Esophagus squamous epithelium (tissue), 4 donors: ENCODE measurements at regions not wholly inside any gene's neighbourhood (a gene's known extent, or its start where the extent isn't known, plus 50 kb on each side); places are given as distances from the start of the nearest gene placed in this dataset.

Experiments used
- POLR2A ChIP-seq, 4 donors: fragments of 450-650 bp; IDR thresholded peaks; one replicate each; pipeline ENCODE4 v1.6.1; 2017; ENCODE audit warnings: antibody characterized with exemption in 4 of 4, mild to moderate bottlenecking in 4 of 4, moderate library complexity in 3 of 4
- TF ChIP-seq, protein P1 (sequence below), 6 experiments: fragments of 450-650 bp in 4 of 6; fragments of 200-600 bp in 2 of 6; sonication (generic) in 2 of 6; IDR thresholded peaks; one replicate each; pipeline ENCODE4 v1.5.1; 2016 to 2019; ENCODE audit warnings: antibody characterized with exemption in 6 of 6, mild to moderate bottlenecking in 4 of 6, moderate library complexity in 4 of 6

GRCh38 chr18:28458751-28459150, 281.8 kb upstream of the CDH2 start:
- TF ChIP-seq POLR2A (IDR thresholded peaks at IDR 0.05), result no peak
- TF ChIP-seq, protein P1, sequence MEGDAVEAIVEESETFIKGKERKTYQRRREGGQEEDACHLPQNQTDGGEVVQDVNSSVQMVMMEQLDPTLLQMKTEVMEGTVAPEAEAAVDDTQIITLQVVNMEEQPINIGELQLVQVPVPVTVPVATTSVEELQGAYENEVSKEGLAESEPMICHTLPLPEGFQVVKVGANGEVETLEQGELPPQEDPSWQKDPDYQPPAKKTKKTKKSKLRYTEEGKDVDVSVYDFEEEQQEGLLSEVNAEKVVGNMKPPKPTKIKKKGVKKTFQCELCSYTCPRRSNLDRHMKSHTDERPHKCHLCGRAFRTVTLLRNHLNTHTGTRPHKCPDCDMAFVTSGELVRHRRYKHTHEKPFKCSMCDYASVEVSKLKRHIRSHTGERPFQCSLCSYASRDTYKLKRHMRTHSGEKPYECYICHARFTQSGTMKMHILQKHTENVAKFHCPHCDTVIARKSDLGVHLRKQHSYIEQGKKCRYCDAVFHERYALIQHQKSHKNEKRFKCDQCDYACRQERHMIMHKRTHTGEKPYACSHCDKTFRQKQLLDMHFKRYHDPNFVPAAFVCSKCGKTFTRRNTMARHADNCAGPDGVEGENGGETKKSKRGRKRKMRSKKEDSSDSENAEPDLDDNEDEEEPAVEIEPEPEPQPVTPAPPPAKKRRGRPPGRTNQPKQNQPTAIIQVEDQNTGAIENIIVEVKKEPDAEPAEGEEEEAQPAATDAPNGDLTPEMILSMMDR (IDR thresholded peaks at IDR 0.05), result no peak
